GM23338 (cell line): ENCODE measurements at regions not wholly inside any gene's neighbourhood (a gene's known extent, or its start where the extent isn't known, plus 50 kb on each side); places are given as distances from the start of the nearest gene placed in this dataset.

Experiments used
- ATAC-seq: fragments of 200-7000 bp; cut with Tn5 transposase; 3 replicates; pipeline ENCODE4 v1.9.1; 2020
- DNase-seq: peaks from one replicate; pipeline ENCODE4 v3.0.0-alpha.2; 2015; ENCODE audit warnings: low spot score
- H2AFZ ChIP-seq: fragments of 200-600 bp; sonication (generic); 2 replicates; pipeline ENCODE4 v1.8.0; 2016; ENCODE audit warnings: antibody characterized with exemption, mild to moderate bottlenecking, moderate library complexity
- H3F3A ChIP-seq: fragments of 200-600 bp; sonication (generic); replicated peaks from 2 replicates; pipeline ENCODE4 v1.8.0; 2017; ENCODE audit warnings: antibody characterized with exemption, mixed run types, low read depth
- H3K27ac ChIP-seq: fragments of 200-600 bp; sonication (generic); 2 replicates; pipeline ENCODE4 v1.6.1; 2016; ENCODE audit warnings: low read depth
- H3K27me3 ChIP-seq: fragments of 200-600 bp; sonication (generic); 2 replicates; pipeline ENCODE4 v1.8.0; 2016; ENCODE audit warnings: mild to moderate bottlenecking, mixed run types, moderate library complexity; ENCODE audit not compliant: insufficient read depth
- H3K36me3 ChIP-seq: fragments of 200-600 bp; sonication (generic); 2 replicates; pipeline ENCODE4 v1.8.0; 2016; ENCODE audit warnings: mild to moderate bottlenecking; ENCODE audit not compliant: insufficient read depth
- H3K4me1 ChIP-seq: fragments of 200-600 bp; sonication (generic); 2 replicates; pipeline ENCODE4 v1.8.0; 2016; ENCODE audit warnings: mild to moderate bottlenecking, moderate library complexity; ENCODE audit not compliant: insufficient read depth
- H3K4me2 ChIP-seq: fragments of 200-600 bp; sonication (generic); 2 replicates; pipeline ENCODE4 v1.7.1; 2017; ENCODE audit warnings: mixed run types
- H3K4me3 ChIP-seq: fragments of 200-600 bp; sonication (generic); 2 replicates; pipeline ENCODE4 v1.6.1; 2016; ENCODE audit warnings: mixed run types
- H3K79me2 ChIP-seq: fragments of 200-600 bp; sonication (generic); replicated peaks from 2 replicates; pipeline ENCODE4 v1.8.0; 2017; ENCODE audit warnings: mild to moderate bottlenecking; ENCODE audit not compliant: insufficient read depth
- H3K9me2 ChIP-seq: fragments of 200-600 bp; sonication (generic); 2 replicates; pipeline ENCODE4 v1.8.0; 2017; ENCODE audit not compliant: insufficient read depth
- H4K20me1 ChIP-seq: fragments of 200-600 bp; sonication (generic); replicated peaks from 2 replicates; pipeline ENCODE4 v1.8.0; 2017; ENCODE audit warnings: mild to moderate bottlenecking; ENCODE audit not compliant: insufficient read depth
- H3K27ac Mint-ChIP-seq: 2 replicates; pipeline ENCODE4 v1.8.0; 2020; ENCODE audit warnings: inconsistent platforms, mild to moderate bottlenecking, moderate library complexity, mixed read lengths
- H3K27me3 Mint-ChIP-seq: 3 replicates; pipeline ENCODE4 v1.8.0; 2022; ENCODE audit warnings: low read depth, mild to moderate bottlenecking, moderate library complexity, mixed read lengths, inconsistent platforms; ENCODE audit not compliant: insufficient read depth, poor library complexity
- H3K36me3 Mint-ChIP-seq: 3 replicates; pipeline ENCODE4 v1.8.0; 2021; ENCODE audit warnings: low read depth, mild to moderate bottlenecking, inconsistent platforms, moderate library complexity, mixed read lengths
- H3K4me1 Mint-ChIP-seq: 3 replicates; pipeline ENCODE4 v1.8.0; 2020; ENCODE audit warnings: mild to moderate bottlenecking, inconsistent platforms, mixed read lengths
- H3K4me3 Mint-ChIP-seq: 3 replicates; pipeline ENCODE4 v1.8.0; 2021; ENCODE audit warnings: moderate library complexity, mild to moderate bottlenecking, inconsistent platforms, mixed read lengths
- H3K9me3 Mint-ChIP-seq: 3 replicates; pipeline ENCODE4 v1.8.0; 2020; ENCODE audit warnings: moderate library complexity, mild to moderate bottlenecking, inconsistent platforms, mixed read lengths
- CTCF ChIP-seq, 2 experiments: fragments of 200-600 bp in 1 of 2; sonication (generic) in 1 of 2; conservative IDR thresholded peaks; 2 replicates each; pipeline versions ENCODE4 v1.5.1 to v1.6.1; 2016 to 2017; ENCODE audit warnings: antibody characterized with exemption in 2 of 2, low read depth in 2 of 2, mild to moderate bottlenecking in 2 of 2, moderate library complexity in 1 of 2
- ETS1 ChIP-seq: IDR thresholded peaks from 2 replicates; pipeline ENCODE4 v1.6.1; 2016; ENCODE audit warnings: antibody characterized with exemption
- EZH2 ChIP-seq: fragments of 200-600 bp; sonication (generic); IDR thresholded peaks from one replicate; pipeline ENCODE4 v1.8.0; 2017; ENCODE audit warnings: antibody characterized with exemption, mild to moderate bottlenecking, low read depth; ENCODE audit not compliant: unreplicated experiment
- EZH2phosphoT487 ChIP-seq: fragments of 200-600 bp; sonication (generic); IDR thresholded peaks from one replicate; pipeline ENCODE4 v1.8.1; 2018; ENCODE audit warnings: antibody characterized with exemption; ENCODE audit not compliant: unreplicated experiment
- JUNB ChIP-seq: IDR thresholded peaks from one replicate; pipeline ENCODE4 v1.6.1; 2016; ENCODE audit warnings: antibody characterized with exemption; ENCODE audit not compliant: unreplicated experiment
- NANOG ChIP-seq: IDR thresholded peaks from 2 replicates; pipeline ENCODE4 v1.6.1; 2016; ENCODE audit warnings: antibody characterized with exemption, borderline replicate concordance
- REST ChIP-seq: IDR thresholded peaks from one replicate; pipeline ENCODE4 v1.6.1; 2018; ENCODE audit warnings: antibody characterized with exemption; ENCODE audit not compliant: unreplicated experiment
- STAT1 ChIP-seq: IDR thresholded peaks from one replicate; pipeline ENCODE4 v1.6.1; 2016; ENCODE audit warnings: antibody characterized with exemption; ENCODE audit not compliant: unreplicated experiment
- ZNF114 ChIP-seq: fragments of 250-450 bp; sonication (Bioruptor Pico); IDR thresholded peaks from 2 replicates; pipeline ENCODE4 v1.5.0; 2020; ENCODE audit warnings: mild to moderate bottlenecking, moderate library complexity
- ZNF331 ChIP-seq: fragments of 250-450 bp; sonication (Bioruptor Pico); IDR thresholded peaks from 2 replicates; pipeline ENCODE4 v1.5.0; 2020; ENCODE audit warnings: low read depth, mild to moderate bottlenecking, moderate library complexity
- ZNF462 ChIP-seq: fragments of 250-450 bp; sonication (Bioruptor Pico); IDR thresholded peaks from 2 replicates; pipeline ENCODE4 v1.5.0; 2020; ENCODE audit warnings: mild to moderate bottlenecking, moderate library complexity

- TF ChIP-seq ZNF462 (CRISPR knock-in tag) (no peak), ZNF114 (CRISPR knock-in tag) (no peak), ZNF331 (CRISPR knock-in tag) (no peak)
These were observed 255.5 kb downstream of the CTH start (continued) for GRCh38 chr1:70666381-70667140.

GRCh38 chr1:70667494-70668170, 256.6 kb downstream of the CTH start:
- Histone ChIP-seq H3K4me1 (no peaks in the 10 kb centered on the region), H3K79me2 (no peaks in the 10 kb centered on the region)
- TF ChIP-seq NANOG (no peak), CTCF (conservative IDR thresholded peaks at IDR 0.05; ENCODE audit: low read depth in 2 of 2) (no peak), STAT1 (no peak), REST (no peak), JUNB (no peak), EZH2phosphoT487 (no peak), EZH2 (no peak), ETS1 (no peak), ZNF114 (CRISPR knock-in tag) (no peak)

More at GRCh38 chr1:70667494-70668170, 256.6 kb downstream of the CTH start:
- Histone ChIP-seq H3F3A (no peaks in the 10 kb centered on the region), H3K4me3 (no peak overlapping the region), H3K4me2 (no peak overlapping the region), H3K27ac (no peak overlapping the region), H4K20me1 (no peaks in the 10 kb centered on the region), H3K36me3 (no peaks in the 10 kb centered on the region), H2AFZ (no peak overlapping the region; the same call in 1 of the 2 replicates), H3K9me2 (0 out of 2 replicates have a peak, but pooled peaks cover 4% of the 10 kb centered on the region), H3K27me3 (no peaks in the 10 kb centered on the region)
- Mint-ChIP-seq H3K36me3 (no peaks in the 10 kb centered on the region), H3K27me3 (no peaks in the 10 kb centered on the region), H3K4me3 (no peak overlapping the region), H3K4me1 (peaks cover 4% of the 10 kb centered on the region), H3K9me3 (no peaks in the 10 kb centered on the region), H3K27ac (no peak overlapping the region)
- ATAC-seq, result no peak
- DNase-seq, result no peak
